DOHH2 (cell line): ENCODE measurements at regions not wholly inside any gene's neighbourhood (a gene's known extent, or its start where the extent isn't known, plus 50 kb on each side); places are given as distances from the start of the nearest gene placed in this dataset.

ENCODE experiments used
- H3F3A ChIP-seq: fragments of 200-600 bp; sonication (generic), shearing (Covaris generic); 2 replicates; pipeline ENCODE4 v1.6.0; 2016; ENCODE audit warnings: antibody characterized with exemption, mild to moderate bottlenecking; ENCODE audit not compliant: control insufficient read depth, insufficient read depth
- H3K27ac ChIP-seq: fragments of 200-600 bp; sonication (generic); 2 replicates; pipeline ENCODE4 v1.5.1; 2014; ENCODE audit warnings: low read depth, mild to moderate bottlenecking, low read length, moderate library complexity
- H3K27me3 ChIP-seq: fragments of 200-600 bp; sonication (generic); 2 replicates; pipeline ENCODE4 v1.6.1; 2014; ENCODE audit warnings: mild to moderate bottlenecking, low read length, mixed read lengths; ENCODE audit not compliant: control insufficient read depth
- H3K36me3 ChIP-seq: fragments of 200-600 bp; sonication (generic); 2 replicates; pipeline ENCODE4 v1.6.1; 2014; ENCODE audit warnings: mild to moderate bottlenecking, low read length, moderate library complexity, mixed read lengths; ENCODE audit not compliant: control insufficient read depth
- H3K4me1 ChIP-seq: fragments of 200-600 bp; sonication (generic); 2 replicates; pipeline ENCODE4 v1.6.1; 2014; ENCODE audit warnings: mild to moderate bottlenecking, low read length, mixed read lengths; ENCODE audit not compliant: control insufficient read depth
- H3K4me2 ChIP-seq: fragments of 200-600 bp; sonication (generic); 2 replicates; pipeline ENCODE4 v1.6.0; 2014; ENCODE audit warnings: mild to moderate bottlenecking, low read length, moderate library complexity
- H3K4me3 ChIP-seq: fragments of 200-600 bp; sonication (generic); 2 replicates; pipeline ENCODE4 v1.5.1; 2014; ENCODE audit warnings: mild to moderate bottlenecking, low read length, mixed read lengths
- H3K79me2 ChIP-seq: fragments of 200-600 bp; sonication (generic); 2 replicates; pipeline ENCODE4 v1.6.1; 2014; ENCODE audit warnings: mild to moderate bottlenecking, low read length, mixed read lengths; ENCODE audit not compliant: control insufficient read depth
- H3K9me2 ChIP-seq: fragments of 200-600 bp; sonication (generic); replicated peaks from 2 replicates; pipeline ENCODE4 v1.6.1; 2014; ENCODE audit warnings: mild to moderate bottlenecking, low read length, mixed read lengths; ENCODE audit not compliant: control insufficient read depth
- H3K9me3 ChIP-seq: fragments of 200-600 bp; sonication (generic); 2 replicates; pipeline ENCODE4 v1.6.1; 2014; ENCODE audit warnings: antibody characterized with exemption, low read length, mixed read lengths; ENCODE audit not compliant: control insufficient read depth, insufficient read depth
- H4K20me1 ChIP-seq: fragments of 200-600 bp; sonication (generic); 2 replicates; pipeline ENCODE4 v1.6.0; 2014; ENCODE audit warnings: low read depth, mild to moderate bottlenecking, antibody characterized with exemption, low read length, moderate library complexity; ENCODE audit not compliant: control insufficient read depth, insufficient read depth
- CTCF ChIP-seq: fragments of 200-600 bp; sonication (generic); IDR thresholded peaks from one replicate; pipeline ENCODE4 v1.5.1; 2014; ENCODE audit warnings: antibody characterized with exemption, mild to moderate bottlenecking, low read depth, low read length; ENCODE audit not compliant: poor library complexity, severe bottlenecking
- EZH2phosphoT487 ChIP-seq: fragments of 200-600 bp; sonication (generic); IDR thresholded peaks from 2 replicates; pipeline ENCODE4 v1.6.1; 2017; ENCODE audit warnings: borderline replicate concordance, mild to moderate bottlenecking, antibody characterized with exemption, low read length, moderate library complexity, mixed read lengths

GRCh38 chr4:175419236-175419718, 392.8 kb downstream of the GPM6A start:
- Histone ChIP-seq H3K27ac (no peak overlapping the region), H3K27me3 (no peaks in the 10 kb centered on the region), H3F3A (no peaks in the 10 kb centered on the region), H3K4me1 (no peaks in the 10 kb centered on the region), H3K9me3 (no peaks in the 10 kb centered on the region), H3K4me3 (no peak overlapping the region), H3K36me3 (no peaks in the 10 kb centered on the region), H3K9me2 (no peaks in the 10 kb centered on the region), H3K79me2 (no peaks in the 10 kb centered on the region), H4K20me1 (no peaks in the 10 kb centered on the region), H3K4me2 (no peak overlapping the region)
- TF ChIP-seq CTCF (no peak), EZH2phosphoT487 (no peak)

GRCh38 chr4:175421506-175421905, 390.6 kb downstream of the GPM6A start:
- H3K9me3 ChIP-seq = no peaks in the 10 kb centered on the region
- no peak for TF ChIP-seq CTCF
- no peak for TF ChIP-seq EZH2phosphoT487
- H3K4me1 ChIP-seq = no peaks in the 10 kb centered on the region
- no peaks in the 10 kb centered on the region for H4K20me1 ChIP-seq
- H3F3A ChIP-seq = no peaks in the 10 kb centered on the region
- H3K4me2 ChIP-seq = no peak overlapping the region
- no peaks in the 10 kb centered on the region for H3K9me2 ChIP-seq
- no peak overlapping the region for H3K27ac ChIP-seq
- no peak overlapping the region for H3K4me3 ChIP-seq
- no peaks in the 10 kb centered on the region for H3K36me3 ChIP-seq
- no peaks in the 10 kb centered on the region for H3K27me3 ChIP-seq
- H3K79me2 ChIP-seq = no peaks in the 10 kb centered on the region

- Histone ChIP-seq H3F3A (no peaks in the 10 kb centered on the region), H3K79me2 (no peaks in the 10 kb centered on the region), H3K9me3 (no peaks in the 10 kb centered on the region), H3K27ac (no peak overlapping the region), H3K4me2 (no peak overlapping the region), H3K9me2 (no peaks in the 10 kb centered on the region), H3K36me3 (no peaks in the 10 kb centered on the region), H3K4me3 (no peak overlapping the region), H4K20me1 (no peaks in the 10 kb centered on the region), H3K4me1 (no peaks in the 10 kb centered on the region), H3K27me3 (no peaks in the 10 kb centered on the region)
- TF ChIP-seq EZH2phosphoT487 (no peak), CTCF (no peak)
Measured at GRCh38 chr4:175422331-175422730, 389.7 kb downstream of the GPM6A start.
